Endothelial cell (in vitro differentiated cells): ENCODE measurements at regions not wholly inside any gene's neighbourhood (a gene's known extent, or its start where the extent isn't known, plus 50 kb on each side); places are given as distances from the start of the nearest gene placed in this dataset.

ENCODE experiments used
- DNase-seq: peaks from one replicate; pipeline ENCODE4 v3.0.0; 2021; ENCODE audit warnings: low spot score
- H3K27ac Mint-ChIP-seq: one replicate; pipeline ENCODE4 v1.8.0; 2021; ENCODE audit warnings: mixed read lengths, inconsistent platforms; ENCODE audit not compliant: unreplicated experiment
- H3K27me3 Mint-ChIP-seq: one replicate; pipeline ENCODE4 v1.8.0; 2021; ENCODE audit warnings: mild to moderate bottlenecking, moderate library complexity, mixed read lengths, inconsistent platforms; ENCODE audit not compliant: unreplicated experiment
- H3K36me3 Mint-ChIP-seq: one replicate; pipeline ENCODE4 v1.8.0; 2021; ENCODE audit warnings: mild to moderate bottlenecking, low read depth, mixed read lengths, inconsistent platforms; ENCODE audit not compliant: unreplicated experiment
- H3K4me1 Mint-ChIP-seq: one replicate; pipeline ENCODE4 v1.8.0; 2021; ENCODE audit warnings: mild to moderate bottlenecking, mixed read lengths, inconsistent platforms; ENCODE audit not compliant: unreplicated experiment
- H3K4me3 Mint-ChIP-seq: one replicate; pipeline ENCODE4 v1.8.0; 2021; ENCODE audit warnings: mild to moderate bottlenecking, mixed read lengths, inconsistent platforms; ENCODE audit not compliant: unreplicated experiment
- H3K9me3 Mint-ChIP-seq: one replicate; pipeline ENCODE4 v1.8.0; 2021; ENCODE audit warnings: mixed read lengths, inconsistent platforms; ENCODE audit not compliant: unreplicated experiment
- CTCF ChIP-seq: fragments of 200-600 bp; sonication (generic); IDR thresholded peaks from one replicate; pipeline ENCODE4 v1.5.0; 2021; ENCODE audit warnings: antibody characterized with exemption; ENCODE audit not compliant: unreplicated experiment

DNA sequence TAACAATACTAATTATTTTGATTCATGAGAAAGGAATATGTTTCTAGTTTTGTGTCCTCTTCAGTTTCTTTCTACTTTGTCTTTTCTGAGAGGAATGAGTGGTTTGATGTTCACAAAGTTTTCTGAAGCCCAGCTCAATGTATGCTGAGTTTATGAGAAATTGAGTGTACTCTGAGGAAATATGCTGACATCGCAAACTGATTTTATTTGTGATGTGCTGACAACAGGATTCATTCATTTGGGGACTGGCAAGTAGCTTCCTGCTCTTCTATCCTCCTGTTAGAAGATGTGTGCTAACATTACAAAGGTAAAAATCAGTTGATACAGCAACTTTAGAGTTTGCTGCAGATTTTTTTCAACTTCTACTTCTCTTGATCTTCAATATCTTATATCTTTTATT, 403.2 kb upstream of the CDH19 start:
- no peaks in the 10 kb centered on the region for H3K4me1 Mint-ChIP-seq
- no peaks in the 10 kb centered on the region for H3K27me3 Mint-ChIP-seq
- H3K36me3 Mint-ChIP-seq, result no peaks in the 10 kb centered on the region
- TF ChIP-seq CTCF, result no peak
- no peak overlapping the region for H3K4me3 Mint-ChIP-seq
- no peak overlapping the region for H3K27ac Mint-ChIP-seq
- DNase-seq, result no peak
- no peaks in the 10 kb centered on the region for H3K9me3 Mint-ChIP-seq

- H3K4me1 Mint-ChIP-seq, result no peaks in the 10 kb centered on the region
- no peaks in the 10 kb centered on the region for H3K36me3 Mint-ChIP-seq
- H3K9me3 Mint-ChIP-seq, result no peaks in the 10 kb centered on the region
- TF ChIP-seq CTCF, result no peak
- no peak overlapping the region for H3K27ac Mint-ChIP-seq
- DNase-seq, result no peak
- H3K27me3 Mint-ChIP-seq, result peaks cover 1% of the 10 kb centered on the region
- H3K4me3 Mint-ChIP-seq, result no peak overlapping the region
These were observed 397.2 kb upstream of the CDH19 start for GRCh38 chr18:67001052-67001451.

DNA sequence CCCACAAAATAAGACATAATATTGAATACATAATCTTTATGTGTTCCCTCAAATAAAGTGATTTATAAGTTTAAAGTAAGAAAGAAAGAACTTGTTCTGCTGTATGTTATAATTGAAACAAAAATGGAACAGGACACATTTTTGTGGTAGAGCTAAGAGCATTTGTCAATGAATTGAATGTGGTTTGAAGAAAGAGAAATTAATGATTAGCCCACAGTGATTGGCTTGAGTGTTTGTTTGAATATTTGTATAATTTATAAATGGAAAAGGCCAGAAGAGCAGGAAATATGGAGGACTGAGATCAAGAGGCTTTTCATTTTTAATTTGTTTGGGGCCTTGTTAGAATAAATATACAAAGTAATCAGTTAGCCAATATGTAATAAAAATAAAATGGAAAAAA, 395.1 kb upstream of the CDH19 start:
- Mint-ChIP-seq H3K27me3 (peaks cover 1% of the 10 kb centered on the region), H3K27ac (no peak overlapping the region), H3K4me3 (no peak overlapping the region), H3K9me3 (no peaks in the 10 kb centered on the region), H3K4me1 (no peaks in the 10 kb centered on the region), H3K36me3 (no peaks in the 10 kb centered on the region)
- TF ChIP-seq CTCF, result no peak
- DNase-seq, result no peak

DNA sequence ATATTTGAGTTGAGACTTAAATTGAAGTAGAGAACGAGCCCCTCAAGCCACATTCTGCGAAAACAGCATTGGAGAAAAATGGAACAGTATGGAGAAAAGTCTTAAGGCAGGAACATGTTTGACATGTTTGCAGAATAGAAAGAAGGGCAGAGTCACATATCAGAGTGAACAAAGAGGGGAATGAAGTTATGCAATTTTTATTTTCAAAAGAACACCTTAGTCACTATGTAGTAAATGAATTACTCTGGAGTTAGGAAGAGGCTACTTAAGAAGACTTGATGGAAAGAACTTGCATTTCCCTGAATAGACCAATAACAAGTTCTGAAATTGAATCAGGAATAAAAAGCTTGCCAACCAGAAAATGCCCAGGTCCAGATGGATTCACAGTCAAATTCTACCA, 391.4 kb upstream of the CDH19 start:
- no peak for TF ChIP-seq CTCF
- H3K27ac Mint-ChIP-seq, result no peak overlapping the region
- no peak overlapping the region for H3K4me3 Mint-ChIP-seq
- DNase-seq, result no peak
- peaks cover 1% of the 10 kb centered on the region for H3K27me3 Mint-ChIP-seq
- no peaks in the 10 kb centered on the region for H3K36me3 Mint-ChIP-seq
- no peaks in the 10 kb centered on the region for H3K9me3 Mint-ChIP-seq
- H3K4me1 Mint-ChIP-seq, result no peaks in the 10 kb centered on the region

DNA sequence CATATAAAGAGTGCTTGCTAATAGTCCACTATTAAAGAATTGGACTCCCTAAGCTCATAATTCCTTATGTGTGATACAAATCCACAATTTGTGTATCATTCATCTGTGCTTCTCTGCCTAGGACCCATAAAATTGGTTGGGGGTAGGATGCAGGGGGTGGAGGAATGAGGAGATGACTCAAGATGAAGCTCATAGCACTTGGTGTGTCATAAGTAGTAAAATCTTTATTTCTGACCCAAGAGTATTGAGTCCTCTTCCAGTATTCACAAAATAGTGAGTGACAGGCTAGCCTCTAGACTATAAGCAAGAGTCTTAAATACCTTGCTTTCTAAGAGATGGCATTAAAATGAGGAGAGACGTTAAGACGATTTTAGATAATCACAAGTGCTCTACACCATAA, 390.9 kb upstream of the CDH19 start:
- H3K27ac Mint-ChIP-seq, result no peak overlapping the region

More for the DNA sequence above, 390.9 kb upstream of the CDH19 start:
- Mint-ChIP-seq H3K4me1 (no peaks in the 10 kb centered on the region), H3K36me3 (no peaks in the 10 kb centered on the region), H3K27me3 (peaks cover 1% of the 10 kb centered on the region), H3K4me3 (no peak overlapping the region), H3K9me3 (no peaks in the 10 kb centered on the region)
- no peak for DNase-seq
- TF ChIP-seq CTCF, result no peak
